HCT116 (cell line): ENCODE measurements at regions not wholly inside any gene's neighbourhood (a gene's known extent, or its start where the extent isn't known, plus 50 kb on each side); places are given as distances from the start of the nearest gene placed in this dataset.

ENCODE experiments used
- ATAC-seq: fragments of 200-7000 bp; cut with Tn5 transposase; 2 replicates; pipeline ENCODE4 v1.9.1; 2020; ENCODE audit warnings: mild to moderate bottlenecking, moderate library complexity
- BruUV-seq: library from RNA; stranded (reverse); fragments of 400-500 nt; replicated peaks from 2 replicates; lab custom pipeline; 2021; lab: Mats Ljungman, UMichigan
- CTCF ChIA-PET: fragments of 300-600 bp; sonication (Branson Sonifier 250); formaldehyde crosslinking; loops from one replicate; lab custom pipeline; 2021; ENCODE audit warnings: antibody characterized with exemption; lab: Charles Lee
- POLR2A ChIA-PET: fragments of 300-600, 350-600 bp; sonication (Branson Sonifier 250); formaldehyde crosslinking; loops from one replicate; lab custom pipeline; 2021; ENCODE audit warnings: antibody characterized with exemption; lab: Charles Lee
- RAD21 ChIA-PET, 2 experiments: fragments of 300-600 bp; sonication (Branson Sonifier 250); formaldehyde crosslinking; loops; one replicate each; lab custom pipeline; 2023; ENCODE audit warnings: low total read pairs in 2 of 2; ENCODE audit not compliant: uncharacterized antibody in 2 of 2, unreplicated experiment in 2 of 2, low non-redundant PET in 1 of 2; lab: Charles Lee
- DNase-seq: peaks from one replicate; pipeline ENCODE4 v3.0.0-alpha.2; 2010; ENCODE audit warnings: low read depth, low spot score
- H2AFZ ChIP-seq: fragments of 200-600 bp; shearing (Covaris generic), sonication (generic); 2 replicates; pipeline ENCODE4 v1.6.1; 2017; ENCODE audit warnings: low read depth, mixed run types, mixed read lengths, antibody characterized with exemption, low read length; ENCODE audit not compliant: poor library complexity, severe bottlenecking
- H3K27ac ChIP-seq: 2 replicates; pipeline ENCODE4 v1.5.1; 2012; ENCODE audit warnings: low read depth, low read length
- H3K27me3 ChIP-seq: fragments of 200-600 bp; sonication (generic); 2 replicates; pipeline ENCODE4 v1.6.1; 2016; ENCODE audit warnings: mixed run types, low read length, mixed read lengths; ENCODE audit not compliant: insufficient read depth
- H3K36me3 ChIP-seq, 2 experiments: fragments of 200-500 bp in 1 of 2; fragments of 200-600 bp in 1 of 2; sonication (Bioruptor generic) in 1 of 2; sonication (generic) in 1 of 2; 2 replicates each; pipeline versions ENCODE4 v1.5.1 to v1.6.1; 2014 to 2016; ENCODE audit warnings: low read length in 2 of 2, inconsistent platforms in 1 of 2, mixed read lengths in 1 of 2, mixed run types in 1 of 2; ENCODE audit not compliant: insufficient read depth in 2 of 2, control insufficient read depth in 1 of 2
- H3K4me1 ChIP-seq, 2 experiments: fragments of 200-600 bp in 1 of 2; sonication (generic) in 1 of 2; 2 replicates each; pipeline versions ENCODE4 v1.5.1 to v1.6.1; 2012 to 2017; ENCODE audit warnings: low read length in 2 of 2, inconsistent platforms in 1 of 2, mild to moderate bottlenecking in 1 of 2, mixed read lengths in 1 of 2, mixed run types in 1 of 2, moderate library complexity in 1 of 2; ENCODE audit not compliant: insufficient read depth in 2 of 2, control insufficient read depth in 1 of 2
- H3K4me2 ChIP-seq: fragments of 200-600 bp; sonication (generic); 2 replicates; pipeline ENCODE4 v1.6.1; 2017; ENCODE audit warnings: mixed run types, low read length, mixed read lengths
- H3K4me3 ChIP-seq, 2 experiments: fragments of 200-600 bp in 1 of 2; sonication (generic) in 1 of 2; replicated peaks in 1 of 2; 2 replicates each; pipeline ENCODE4 v1.5.1; 2011 to 2016; ENCODE audit warnings: low read length in 2 of 2, control low read depth in 1 of 2, low read depth in 1 of 2, mild to moderate bottlenecking in 1 of 2, mixed read lengths in 1 of 2, mixed run types in 1 of 2
- H3K79me2 ChIP-seq: fragments of 200-600 bp; sonication (generic); 2 replicates; pipeline ENCODE4 v1.6.1; 2017; ENCODE audit warnings: mild to moderate bottlenecking, mixed run types, low read length, moderate library complexity, mixed read lengths; ENCODE audit not compliant: insufficient read depth
- H3K9ac ChIP-seq: fragments of 200-600 bp; sonication (generic); 2 replicates; pipeline ENCODE4 v1.6.1; 2016; ENCODE audit warnings: low read length, mixed read lengths
- H3K9me2 ChIP-seq: fragments of 200-600 bp; sonication (generic), shearing (Covaris generic); 2 replicates; pipeline ENCODE4 v1.6.1; 2017; ENCODE audit warnings: mixed run types, mild to moderate bottlenecking, moderate library complexity; ENCODE audit not compliant: insufficient read depth
- H3K9me3 ChIP-seq, 2 experiments: fragments of 200-500 bp in 1 of 2; fragments of 200-600 bp in 1 of 2; sonication (Bioruptor generic) in 1 of 2; sonication (generic) in 1 of 2; 2 replicates each; pipeline ENCODE4 v1.6.1; 2014 to 2017; ENCODE audit warnings: low read length in 2 of 2, mixed read lengths in 2 of 2, inconsistent platforms in 1 of 2, low read depth in 1 of 2, mild to moderate bottlenecking in 1 of 2, mixed run types in 1 of 2, moderate library complexity in 1 of 2; ENCODE audit not compliant: control insufficient read depth in 1 of 2, insufficient read depth in 1 of 2
- H4K20me1 ChIP-seq: fragments of 200-600 bp; sonication (generic), shearing (Covaris generic); 2 replicates; pipeline ENCODE4 v1.6.1; 2017; ENCODE audit warnings: mixed run types, mild to moderate bottlenecking, moderate library complexity; ENCODE audit not compliant: insufficient read depth
- CBX3 ChIP-seq: IDR thresholded peaks from 2 replicates; pipeline ENCODE4 v1.6.1; 2012; ENCODE audit warnings: low read depth
- CEBPB ChIP-seq: IDR thresholded peaks from 2 replicates; pipeline ENCODE4 v1.6.1; 2012; ENCODE audit warnings: low read depth
- ELF1 ChIP-seq: IDR thresholded peaks from 2 replicates; pipeline ENCODE4 v1.6.1; 2012; ENCODE audit warnings: low read depth, borderline replicate concordance
- EZH2 ChIP-seq: fragments of 200-600 bp; sonication (generic); IDR thresholded peaks from 2 replicates; pipeline ENCODE4 v1.6.1; 2017; ENCODE audit warnings: antibody characterized with exemption, mixed run types
- FOSL1 ChIP-seq: IDR thresholded peaks from 2 replicates; pipeline ENCODE4 v1.6.1; 2012; ENCODE audit warnings: low read depth
- JUND ChIP-seq: IDR thresholded peaks from 2 replicates; pipeline ENCODE4 v1.6.1; 2012
- MAX ChIP-seq: IDR thresholded peaks from 2 replicates; pipeline ENCODE4 v1.6.1; 2012
- POLR2AphosphoS5 ChIP-seq: IDR thresholded peaks from 2 replicates; pipeline ENCODE4 v1.6.1; 2011; ENCODE audit warnings: mild to moderate bottlenecking, low read depth, low read length, moderate library complexity
- RAD21 ChIP-seq: IDR thresholded peaks from 2 replicates; pipeline ENCODE4 v1.6.1; 2012; ENCODE audit warnings: low read depth, mild to moderate bottlenecking
- REST ChIP-seq: IDR thresholded peaks from 2 replicates; pipeline ENCODE4 v1.6.1; 2012; ENCODE audit warnings: low read depth
- SIN3A ChIP-seq: IDR thresholded peaks from 2 replicates; pipeline ENCODE4 v1.6.1; 2012; ENCODE audit warnings: low read depth
- SP1 ChIP-seq: IDR thresholded peaks from 2 replicates; pipeline ENCODE4 v1.6.1; 2012; ENCODE audit warnings: low read depth
- ZBTB33 ChIP-seq: IDR thresholded peaks from 2 replicates; pipeline ENCODE4 v1.6.1; 2011; ENCODE audit warnings: mild to moderate bottlenecking, low read length, moderate library complexity; ENCODE audit not compliant: insufficient replicate concordance; ENCODE audit errors: extremely low read depth
- ZFX ChIP-seq: fragments of 450-650 bp; IDR thresholded peaks from 2 replicates; pipeline ENCODE4 v1.6.1; 2017
- ZNF274 ChIP-seq: fragments of 200-500 bp; sonication (Bioruptor generic); IDR thresholded peaks from 2 replicates; pipeline ENCODE4 v1.6.1; 2014; ENCODE audit warnings: mild to moderate bottlenecking, low read depth, low read length, inconsistent platforms
- intact Hi-C: fragments of 100-400 bp; cut with micrococcal nuclease; formaldehyde crosslinking; loops from 2 replicates; pipeline ENCODE4 v1.10.0; 2022

- Histone ChIP-seq H3K27ac (no peak overlapping the region), H3K27me3 (peaks cover 40% of the 10 kb centered on the region), H3K4me2 (no peak overlapping the region), H3K9ac (no peak overlapping the region), H3K4me1 (no peaks in the 10 kb centered on the region), H2AFZ (no peak overlapping the region), H3K36me3 (no peaks in the 10 kb centered on the region), H3K9me2 (no peaks in the 10 kb centered on the region), H3K79me2 (no peaks in the 10 kb centered on the region), H3K4me3 (no peak overlapping the region), H3K9me3 (no peaks in the 10 kb centered on the region), H4K20me1 (no peaks in the 10 kb centered on the region)
- ChIA-PET RAD21 (no interaction called here), CTCF (no interaction called here), POLR2A (no interaction called here)
- intact Hi-C loops = no loop called here
- BruUV-seq = no TSS peak
- no peak for TF ChIP-seq ZNF274
- TF ChIP-seq CEBPB = no peak
- no peak for TF ChIP-seq SP1
- no peak for TF ChIP-seq RAD21
- TF ChIP-seq REST = no peak
- TF ChIP-seq CBX3 = no peak
- no peak for TF ChIP-seq EZH2
- no peak for TF ChIP-seq ZBTB33
- TF ChIP-seq ELF1 = no peak
- no peak for TF ChIP-seq FOSL1
- TF ChIP-seq SIN3A = no peak
- no peak for TF ChIP-seq ZFX
- TF ChIP-seq JUND = no peak
- TF ChIP-seq POLR2AphosphoS5 = no peak
- no peak for TF ChIP-seq MAX
- ATAC-seq (no peak), DNase-seq (no peak)
Measured at GRCh38 chr2:18073601-18074000, 195.1 kb downstream of the KCNS3 start.
